ENCODE measurements at regions not wholly inside any gene's neighbourhood (a gene's known extent, or its start where the extent isn't known, plus 50 kb on each side); places are given as distances from the start of the nearest gene placed in this dataset.

- no peaks in the 10 kb centered on the region for H3K27me3 ChIP-seq (ENCODE audit: insufficient read depth, low read length)
- H4K20me1 ChIP-seq (ENCODE audit: insufficient read depth) = no peaks in the 10 kb centered on the region
- no peak overlapping the region for H2AFZ ChIP-seq (ENCODE audit: low read depth, low read length, poor library complexity, severe bottlenecking)
- H3K4me3 ChIP-seq (replicated peaks in 1 of 2; ENCODE audit: low read depth in 1 of 2, low read length in 2 of 2) = no peak overlapping the region
- no peak for ATAC-seq
- POLR2A ChIA-PET = no interaction called here
- intact Hi-C loops (cut with micrococcal nuclease) = no loop called here
- CTCF ChIA-PET = no interaction called here
- H3K9ac ChIP-seq (ENCODE audit: low read length) = no peak overlapping the region
- no peaks in the 10 kb centered on the region for H3K9me2 ChIP-seq (ENCODE audit: insufficient read depth)
- no TSS peak for BruUV-seq (replicated peaks)
- no peak for DNase-seq (ENCODE audit: low read depth, low spot score)
- H3K9me3 ChIP-seq (ENCODE audit: control insufficient read depth in 1 of 2, insufficient read depth in 1 of 2, low read depth in 1 of 2, low read length in 2 of 2) = peaks cover 22% of the 10 kb centered on the region in 2 experiments; a peak in 2 of 4 replicates
- RAD21 ChIA-PET (ENCODE audit: low non-redundant PET in 1 of 2, low total read pairs in 2 of 2, uncharacterized antibody in 2 of 2, unreplicated experiment in 2 of 2) = no interaction called here
- H3K27ac ChIP-seq (ENCODE audit: low read depth, low read length) = no peak overlapping the region
- H3K4me1 ChIP-seq (ENCODE audit: control insufficient read depth in 1 of 2, insufficient read depth in 2 of 2, low read length in 2 of 2) = no peaks in the 10 kb centered on the region
- H3K36me3 ChIP-seq (ENCODE audit: control insufficient read depth in 1 of 2, insufficient read depth in 2 of 2, low read length in 2 of 2) = no peaks in the 10 kb centered on the region
- no peaks in the 10 kb centered on the region for H3K79me2 ChIP-seq (ENCODE audit: insufficient read depth, low read length)
- TF ChIP-seq JUND (IDR thresholded peaks at IDR 0.05) (no peak), CEBPB (IDR thresholded peaks at IDR 0.05; ENCODE audit: low read depth) (no peak), SIN3A (IDR thresholded peaks at IDR 0.05; ENCODE audit: low read depth) (no peak), RAD21 (IDR thresholded peaks at IDR 0.05; ENCODE audit: low read depth) (no peak), ZBTB33 (IDR thresholded peaks at IDR 0.05; ENCODE audit: extremely low read depth, insufficient replicate concordance, low read length) (no peak), TCF7L2 (IDR thresholded peaks at IDR 0.05; ENCODE audit: borderline replicate concordance, extremely low read depth, insufficient read depth, insufficient read length) (no peak), MAX (IDR thresholded peaks at IDR 0.05) (no peak), EZH2 (IDR thresholded peaks at IDR 0.05) (no peak), POLR2AphosphoS5 (IDR thresholded peaks at IDR 0.05; ENCODE audit: low read depth, low read length) (no peak), FOSL1 (IDR thresholded peaks at IDR 0.05; ENCODE audit: low read depth) (no peak), EZH2phosphoT487 (IDR thresholded peaks at IDR 0.05; ENCODE audit: borderline replicate concordance) (no peak), SRF (IDR thresholded peaks at IDR 0.05; ENCODE audit: low read depth) (no peak), ZNF274 (IDR thresholded peaks at IDR 0.05; ENCODE audit: low read depth, low read length) (no peak), ELF1 (IDR thresholded peaks at IDR 0.05; ENCODE audit: borderline replicate concordance, low read depth) (no peak), EGR1 (IDR thresholded peaks at IDR 0.05; ENCODE audit: low read depth) (no peak), ZFX (IDR thresholded peaks at IDR 0.05) (no peak), SP1 (IDR thresholded peaks at IDR 0.05; ENCODE audit: low read depth) (no peak), POLR2A (IDR thresholded peaks at IDR 0.05; ENCODE audit: borderline replicate concordance, extremely low read depth, insufficient read depth, insufficient read length) (no peak)
- TF ChIP-seq, protein P1, sequence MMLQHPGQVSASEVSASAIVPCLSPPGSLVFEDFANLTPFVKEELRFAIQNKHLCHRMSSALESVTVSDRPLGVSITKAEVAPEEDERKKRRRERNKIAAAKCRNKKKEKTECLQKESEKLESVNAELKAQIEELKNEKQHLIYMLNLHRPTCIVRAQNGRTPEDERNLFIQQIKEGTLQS (IDR thresholded peaks at IDR 0.05) = no peak
- TF ChIP-seq, protein P2, sequence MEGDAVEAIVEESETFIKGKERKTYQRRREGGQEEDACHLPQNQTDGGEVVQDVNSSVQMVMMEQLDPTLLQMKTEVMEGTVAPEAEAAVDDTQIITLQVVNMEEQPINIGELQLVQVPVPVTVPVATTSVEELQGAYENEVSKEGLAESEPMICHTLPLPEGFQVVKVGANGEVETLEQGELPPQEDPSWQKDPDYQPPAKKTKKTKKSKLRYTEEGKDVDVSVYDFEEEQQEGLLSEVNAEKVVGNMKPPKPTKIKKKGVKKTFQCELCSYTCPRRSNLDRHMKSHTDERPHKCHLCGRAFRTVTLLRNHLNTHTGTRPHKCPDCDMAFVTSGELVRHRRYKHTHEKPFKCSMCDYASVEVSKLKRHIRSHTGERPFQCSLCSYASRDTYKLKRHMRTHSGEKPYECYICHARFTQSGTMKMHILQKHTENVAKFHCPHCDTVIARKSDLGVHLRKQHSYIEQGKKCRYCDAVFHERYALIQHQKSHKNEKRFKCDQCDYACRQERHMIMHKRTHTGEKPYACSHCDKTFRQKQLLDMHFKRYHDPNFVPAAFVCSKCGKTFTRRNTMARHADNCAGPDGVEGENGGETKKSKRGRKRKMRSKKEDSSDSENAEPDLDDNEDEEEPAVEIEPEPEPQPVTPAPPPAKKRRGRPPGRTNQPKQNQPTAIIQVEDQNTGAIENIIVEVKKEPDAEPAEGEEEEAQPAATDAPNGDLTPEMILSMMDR (IDR thresholded peaks at IDR 0.05 in 2 of 3, conservative IDR thresholded peaks at IDR 0.05 in 1 of 3; ENCODE audit: borderline replicate concordance in 1 of 3, insufficient read depth in 1 of 3, low read depth in 2 of 3, low read length in 2 of 3) = no peak
- H3K4me2 ChIP-seq (ENCODE audit: low read length) = no peak overlapping the region
Measured at GRCh38 chr18:43485545-43485963, 208.3 kb upstream of the SYT4 start.

All from HCT116 (cell line).